ENCODE measurements at regions not wholly inside any gene's neighbourhood (a gene's known extent, or its start where the extent isn't known, plus 50 kb on each side); places are given as distances from the start of the nearest gene placed in this dataset.

- DNase-seq (ENCODE audit: low read depth in 3 of 3, low spot score in 1 of 3), result no peak
Observed at GRCh38 chr2:64704161-64704560, 50.4 kb upstream of the SERTAD2 start.

GRCh38 chr2:64704996-64705395 is 51.3 kb upstream of the SERTAD2 start:
- no peak for DNase-seq (ENCODE audit: low read depth in 3 of 3, low spot score in 1 of 3)

- no peak for DNase-seq (ENCODE audit: low read depth in 3 of 3, low spot score in 1 of 3)
Observed at GRCh38 chr2:64707276-64707675, 53.6 kb upstream of the SERTAD2 start.

- no peak for DNase-seq (ENCODE audit: low read depth in 3 of 3, low spot score in 1 of 3)
Observed at GRCh38 chr2:64708829-64709228, 55.1 kb upstream of the SERTAD2 start.

GRCh38 chr2:64711252-64711800 is 57.6 kb upstream of the SERTAD2 start:
- no peak for DNase-seq (ENCODE audit: low read depth in 3 of 3, low spot score in 1 of 3)

- no peak for DNase-seq (ENCODE audit: low read depth in 3 of 3, low spot score in 1 of 3)
Observed at GRCh38 chr2:64713686-64714085, 60.0 kb upstream of the SERTAD2 start.

GRCh38 chr2:64716569-64716968 is 62.9 kb upstream of the SERTAD2 start:
- DNase-seq (ENCODE audit: low read depth in 3 of 3, low spot score in 1 of 3), result no peak

GRCh38 chr2:64718250-64718885 is 64.7 kb upstream of the SERTAD2 start:
- no peak for DNase-seq (ENCODE audit: low read depth in 3 of 3, low spot score in 1 of 3)

GRCh38 chr2:64720535-64721319 is 67.0 kb upstream of the SERTAD2 start:
- DNase-seq (ENCODE audit: low read depth in 3 of 3, low spot score in 1 of 3), result no peak

- DNase-seq (ENCODE audit: low read depth in 3 of 3, low spot score in 1 of 3), result no peak
Observed at GRCh38 chr2:64721320-64721623, 67.6 kb upstream of the SERTAD2 start.

- no peak for DNase-seq (ENCODE audit: low read depth in 3 of 3, low spot score in 1 of 3)
Observed at GRCh38 chr2:64722291-64723044, 68.8 kb upstream of the SERTAD2 start.

GRCh38 chr2:64727013-64727767 is 73.5 kb upstream of the SERTAD2 start:
- no peak for DNase-seq (ENCODE audit: low read depth in 3 of 3, low spot score in 1 of 3)

- DNase-seq (ENCODE audit: low read depth in 3 of 3, low spot score in 1 of 3), result no peak
Observed at GRCh38 chr2:64727843-64728463, 74.2 kb upstream of the SERTAD2 start.

GRCh38 chr2:64730551-64731262 is 77.0 kb upstream of the SERTAD2 start:
- DNase-seq (ENCODE audit: low read depth in 3 of 3, low spot score in 1 of 3), result no peak

GRCh38 chr2:64731263-64731643 is 77.5 kb upstream of the SERTAD2 start:
- no peak for DNase-seq (ENCODE audit: low read depth in 3 of 3, low spot score in 1 of 3)

- DNase-seq (ENCODE audit: low read depth in 3 of 3, low spot score in 1 of 3), result no peak
Observed at GRCh38 chr2:64731746-64732145, 78.0 kb upstream of the SERTAD2 start.

GRCh38 chr2:64732146-64732545 is 78.4 kb upstream of the SERTAD2 start:
- DNase-seq (ENCODE audit: low read depth in 3 of 3, low spot score in 1 of 3), result no peak

- no peak for DNase-seq (ENCODE audit: low read depth in 3 of 3, low spot score in 1 of 3)
Observed at GRCh38 chr2:64735504-64735903, 81.8 kb upstream of the SERTAD2 start.

- no peak for DNase-seq (ENCODE audit: low read depth in 3 of 3, low spot score in 1 of 3)
Observed at GRCh38 chr2:64737547-64737946, 83.8 kb upstream of the SERTAD2 start.

- no peak for DNase-seq (ENCODE audit: low read depth in 3 of 3, low spot score in 1 of 3)
Observed at GRCh38 chr2:64738026-64738425, 84.3 kb upstream of the SERTAD2 start.

Measured in stimulated activated CD4-positive, alpha-beta T cell treated with anti-CD3 and anti-CD28 coated beads, TNF-alpha, amount 100 ng/mL, for 1 hour (primary cell).